Body of pancreas (tissue), 4 donors: ENCODE measurements at regions not wholly inside any gene's neighbourhood (a gene's known extent, or its start where the extent isn't known, plus 50 kb on each side); places are given as distances from the start of the nearest gene placed in this dataset.

Experiments
- CTCF ChIP-seq, 7 experiments: fragments of 450-650 bp in 4 of 7; fragments of 200-600 bp in 3 of 7; sonication (generic) in 3 of 7; IDR thresholded peaks; one replicate each; pipeline ENCODE4 v1.5.1; 2016 to 2019; ENCODE audit warnings: antibody characterized with exemption in 7 of 7
- POLR2A ChIP-seq, 3 donors: fragments of 450-650 bp; IDR thresholded peaks; one replicate each; pipeline ENCODE4 v1.6.1; 2016; ENCODE audit warnings: antibody characterized with exemption in 3 of 3, mild to moderate bottlenecking in 2 of 3

- TF ChIP-seq POLR2A (IDR thresholded peaks at IDR 0.05) (no peak), CTCF (IDR thresholded peaks at IDR 0.05) (no peak)
These were observed 73.5 kb upstream of the RASGRP1 start for GRCh38 chr15:38638126-38638525.
